Mesothelial cell of epicardium (in vitro differentiated cells): ENCODE measurements at regions not wholly inside any gene's neighbourhood (a gene's known extent, or its start where the extent isn't known, plus 50 kb on each side); places are given as distances from the start of the nearest gene placed in this dataset.

ENCODE experiments used
- DNase-seq, 2 experiments: peaks; one replicate each; pipeline ENCODE4 v3.0.0; 2021; ENCODE audit warnings: low spot score in 2 of 2; ENCODE audit not compliant: unreplicated experiment in 2 of 2
- H3K27ac Mint-ChIP-seq: 2 replicates; pipeline ENCODE4 v1.8.0; 2021; ENCODE audit warnings: mixed read lengths
- H3K27me3 Mint-ChIP-seq: 2 replicates; pipeline ENCODE4 v1.8.0; 2021; ENCODE audit warnings: low read depth, mixed read lengths
- H3K36me3 Mint-ChIP-seq: 2 replicates; pipeline ENCODE4 v1.8.0; 2021; ENCODE audit warnings: mixed read lengths
- H3K4me1 Mint-ChIP-seq: 2 replicates; pipeline ENCODE4 v1.8.0; 2021; ENCODE audit warnings: mixed read lengths
- H3K4me3 Mint-ChIP-seq: 2 replicates; pipeline ENCODE4 v1.8.0; 2021; ENCODE audit warnings: mild to moderate bottlenecking, moderate library complexity, mixed read lengths
- H3K9me3 Mint-ChIP-seq: 2 replicates; pipeline ENCODE4 v1.8.0; 2021; ENCODE audit warnings: mixed read lengths
- TF ChIP-seq, protein P1 (sequence below): fragments of 200-600 bp; sonication (generic); IDR thresholded peaks from one replicate; pipeline ENCODE4 v1.5.0; 2021; ENCODE audit warnings: antibody characterized with exemption; ENCODE audit not compliant: unreplicated experiment

DNA sequence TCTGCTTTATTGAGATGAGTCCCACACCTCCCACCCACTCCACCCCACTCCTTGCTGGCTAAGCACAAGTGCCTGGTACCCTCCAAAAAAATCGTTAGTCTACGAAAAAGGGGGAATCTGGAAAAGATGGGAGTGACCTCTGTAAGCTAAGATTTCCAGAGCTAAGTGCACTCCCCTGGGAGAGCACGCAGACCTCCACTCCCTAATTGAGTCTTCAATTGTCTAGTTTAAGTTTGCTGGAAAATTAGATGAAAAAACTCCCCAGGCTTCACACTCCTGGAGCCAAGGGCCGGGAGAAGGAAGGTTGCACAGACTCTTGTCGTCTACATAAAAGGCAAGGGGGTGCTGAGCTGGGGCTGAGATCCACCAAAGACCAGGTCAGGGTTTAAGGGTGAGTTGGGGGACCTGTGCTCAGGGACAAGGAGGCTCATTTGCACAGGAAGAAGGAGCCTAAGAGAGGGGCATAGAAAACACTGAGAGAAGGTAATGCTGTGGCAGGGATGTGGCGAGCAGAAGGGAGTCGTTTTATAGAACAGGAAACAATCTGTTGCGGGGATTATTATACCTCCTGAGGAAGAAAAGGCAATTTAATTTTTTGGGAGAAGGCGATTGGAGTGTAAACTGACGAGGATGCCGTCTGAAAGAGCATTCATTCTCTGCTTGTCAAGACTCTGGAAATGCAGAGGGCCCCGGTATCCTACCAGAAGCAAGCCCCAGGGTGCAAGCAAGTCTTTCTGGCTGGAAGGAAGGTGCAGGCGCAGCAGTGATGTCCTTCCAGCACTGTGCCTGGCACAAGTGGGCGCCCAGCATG, 126.5 kb upstream of the DLG1 start:
- Mint-ChIP-seq H3K27me3 (peaks cover 4% of the 10 kb centered on the region), H3K4me3 (no peak overlapping the region), H3K4me1 (peaks cover 60% of the 10 kb centered on the region), H3K27ac (peak overlapping the region; percentile 60), H3K36me3 (no peaks in the 10 kb centered on the region), H3K9me3 (no peaks in the 10 kb centered on the region)
- DNase-seq: no peak
- TF ChIP-seq, protein P1, sequence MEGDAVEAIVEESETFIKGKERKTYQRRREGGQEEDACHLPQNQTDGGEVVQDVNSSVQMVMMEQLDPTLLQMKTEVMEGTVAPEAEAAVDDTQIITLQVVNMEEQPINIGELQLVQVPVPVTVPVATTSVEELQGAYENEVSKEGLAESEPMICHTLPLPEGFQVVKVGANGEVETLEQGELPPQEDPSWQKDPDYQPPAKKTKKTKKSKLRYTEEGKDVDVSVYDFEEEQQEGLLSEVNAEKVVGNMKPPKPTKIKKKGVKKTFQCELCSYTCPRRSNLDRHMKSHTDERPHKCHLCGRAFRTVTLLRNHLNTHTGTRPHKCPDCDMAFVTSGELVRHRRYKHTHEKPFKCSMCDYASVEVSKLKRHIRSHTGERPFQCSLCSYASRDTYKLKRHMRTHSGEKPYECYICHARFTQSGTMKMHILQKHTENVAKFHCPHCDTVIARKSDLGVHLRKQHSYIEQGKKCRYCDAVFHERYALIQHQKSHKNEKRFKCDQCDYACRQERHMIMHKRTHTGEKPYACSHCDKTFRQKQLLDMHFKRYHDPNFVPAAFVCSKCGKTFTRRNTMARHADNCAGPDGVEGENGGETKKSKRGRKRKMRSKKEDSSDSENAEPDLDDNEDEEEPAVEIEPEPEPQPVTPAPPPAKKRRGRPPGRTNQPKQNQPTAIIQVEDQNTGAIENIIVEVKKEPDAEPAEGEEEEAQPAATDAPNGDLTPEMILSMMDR: no peak

- Mint-ChIP-seq H3K27ac (peak overlapping the region; percentile 21), H3K36me3 (no peaks in the 10 kb centered on the region), H3K27me3 (peaks cover 5% of the 10 kb centered on the region), H3K4me3 (no peak overlapping the region), H3K9me3 (no peaks in the 10 kb centered on the region), H3K4me1 (peaks cover 56% of the 10 kb centered on the region)
- no peak for DNase-seq
- TF ChIP-seq, protein P1: no peak
These were observed 125.9 kb upstream of the DLG1 start for GRCh38 chr3:197424266-197424665.

GRCh38 chr3:197423376-197423775, 125.0 kb upstream of the DLG1 start:
- H3K4me3 Mint-ChIP-seq: no peak overlapping the region
- no peaks in the 10 kb centered on the region for H3K9me3 Mint-ChIP-seq
- H3K27ac Mint-ChIP-seq: no peak overlapping the region
- H3K36me3 Mint-ChIP-seq: no peaks in the 10 kb centered on the region
- no peak for DNase-seq
- H3K27me3 Mint-ChIP-seq: peaks cover 7% of the 10 kb centered on the region
- TF ChIP-seq, protein P1: no peak
- H3K4me1 Mint-ChIP-seq: peaks cover 47% of the 10 kb centered on the region

DNA sequence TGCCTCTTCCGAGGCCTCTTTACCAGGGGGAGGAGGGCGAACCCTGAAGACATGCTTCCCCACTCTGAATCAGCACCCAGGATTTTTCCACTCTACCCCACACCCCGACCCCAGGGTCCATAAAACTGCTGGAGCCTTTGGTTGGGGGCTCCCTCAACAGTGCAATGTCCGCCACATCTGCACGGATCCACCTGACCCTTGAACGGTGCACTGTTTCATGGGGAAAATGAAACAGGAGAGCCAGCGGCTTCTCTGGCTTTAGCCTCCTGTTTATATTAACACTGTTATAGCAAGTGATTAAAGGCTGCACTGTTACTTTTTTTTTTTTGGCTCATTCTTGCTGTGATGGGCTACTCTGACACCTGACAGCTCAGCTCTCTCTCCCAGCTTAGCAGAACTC, 124.1 kb upstream of the DLG1 start:
- Mint-ChIP-seq H3K27me3 (peaks cover 11% of the 10 kb centered on the region), H3K9me3 (no peaks in the 10 kb centered on the region), H3K4me1 (peaks cover 40% of the 10 kb centered on the region), H3K4me3 (no peak overlapping the region), H3K27ac (peak overlapping the region; percentile 80), H3K36me3 (no peaks in the 10 kb centered on the region)
- TF ChIP-seq, protein P1: no peak
- no peak for DNase-seq

DNA sequence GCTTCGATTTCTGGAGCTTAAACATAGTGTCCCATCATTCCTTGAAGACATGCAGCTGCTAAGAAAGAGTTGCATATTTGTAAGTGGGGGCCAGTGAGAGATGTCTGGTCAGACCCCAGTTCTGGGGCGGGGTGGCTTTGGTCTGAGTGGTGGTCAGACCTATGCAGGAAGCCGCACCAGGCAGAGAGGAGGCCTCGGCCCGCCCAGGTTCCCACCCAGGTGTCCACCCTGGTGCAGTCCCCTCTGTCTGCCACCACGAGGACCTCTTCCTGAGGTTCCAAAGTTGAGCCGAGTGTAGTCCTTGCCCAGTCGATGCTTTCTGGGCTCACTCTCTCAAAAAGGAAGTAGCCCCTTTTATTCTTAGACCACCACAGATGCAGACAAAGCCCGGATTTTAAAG, 122.6 kb upstream of the DLG1 start:
- Mint-ChIP-seq H3K36me3 (no peaks in the 10 kb centered on the region), H3K4me3 (no peak overlapping the region), H3K27me3 (peaks cover 11% of the 10 kb centered on the region), H3K4me1 (peaks cover 27% of the 10 kb centered on the region), H3K27ac (no peak overlapping the region), H3K9me3 (no peaks in the 10 kb centered on the region)
- no peak for DNase-seq
- TF ChIP-seq, protein P1: no peak
